CD4-positive, alpha-beta T cell treated with Interleukin-15 for 4 hours (primary cell): ENCODE measurements at regions not wholly inside any gene's neighbourhood (a gene's known extent, or its start where the extent isn't known, plus 50 kb on each side); places are given as distances from the start of the nearest gene placed in this dataset.
"Not testable (repeated sequence)": the region's sequence is repeated elsewhere in the genome, so short reads cannot be mapped to it uniquely, and the experiment has no call there.

Experiments used
- DNase-seq: peaks from one replicate; pipeline ENCODE4 v3.0.0-alpha.2; 2020; ENCODE audit warnings: low spot score

- no peak for DNase-seq
Observed at GRCh38 chr22:22946131-22946530, 58.5 kb downstream of the IGLL5 start.

GRCh38 chr22:22948651-22949571 lies 61.3 kb downstream of the IGLL5 start:
- no peak for DNase-seq

DNA sequence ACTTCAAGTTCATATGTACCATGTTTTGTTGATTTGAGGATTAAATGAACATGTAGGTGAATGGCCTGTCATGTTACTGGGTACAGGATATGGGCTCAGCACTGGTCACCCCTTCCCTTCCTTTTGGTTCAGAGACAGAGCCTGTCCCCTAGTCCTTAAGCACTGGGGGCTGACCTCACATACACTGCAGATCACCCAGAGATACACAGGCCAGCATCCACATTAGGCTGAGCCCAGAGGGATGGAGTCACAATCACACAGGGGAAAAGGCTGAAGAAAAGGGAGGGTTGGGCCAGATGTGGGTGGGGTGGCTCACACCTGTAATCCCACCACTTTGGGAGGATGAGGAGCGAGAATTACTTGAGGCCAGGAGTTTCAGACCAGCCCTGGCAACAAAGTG lies 62.3 kb downstream of the IGLL5 start:
- DNase-seq = no peak

- DNase-seq = no peak
Observed at GRCh38 chr22:22951035-22951434, 63.4 kb downstream of the IGLL5 start.

DNA sequence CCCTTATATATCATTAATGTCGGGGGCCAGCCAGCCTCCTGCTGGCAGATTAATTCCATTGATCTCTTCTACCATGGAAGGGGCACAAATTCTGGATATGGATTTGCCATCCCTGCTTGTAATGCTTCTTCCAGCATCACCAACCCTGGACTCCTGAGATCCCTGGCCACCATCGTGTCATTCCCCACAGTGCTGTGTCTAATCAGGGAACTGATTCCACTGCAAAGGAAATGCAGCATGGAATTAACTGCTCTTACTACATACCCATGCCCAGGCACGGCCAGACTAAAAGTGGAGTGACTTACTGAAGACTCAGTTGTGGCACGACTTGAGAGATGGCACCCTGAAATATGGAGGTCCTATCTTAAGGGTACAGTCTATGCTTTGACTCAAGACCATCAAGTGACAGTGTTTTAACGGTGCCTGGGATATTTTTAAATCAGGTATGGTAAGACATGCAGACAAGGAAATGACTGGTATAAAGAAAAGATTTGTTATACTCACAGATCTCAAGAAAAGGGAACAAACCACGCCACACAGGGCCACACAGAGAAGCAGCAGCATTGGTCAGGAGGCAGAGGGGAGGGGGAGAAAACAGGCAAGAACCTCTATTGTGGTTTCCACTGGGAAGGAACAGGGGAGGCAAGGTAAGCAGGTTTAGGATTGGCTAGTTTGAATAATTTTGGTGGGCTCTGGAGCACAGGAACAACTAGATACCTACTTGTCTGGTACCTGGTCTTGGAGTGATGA lies 65.1 kb downstream of the IGLL5 start:
- DNase-seq = no peak

DNA sequence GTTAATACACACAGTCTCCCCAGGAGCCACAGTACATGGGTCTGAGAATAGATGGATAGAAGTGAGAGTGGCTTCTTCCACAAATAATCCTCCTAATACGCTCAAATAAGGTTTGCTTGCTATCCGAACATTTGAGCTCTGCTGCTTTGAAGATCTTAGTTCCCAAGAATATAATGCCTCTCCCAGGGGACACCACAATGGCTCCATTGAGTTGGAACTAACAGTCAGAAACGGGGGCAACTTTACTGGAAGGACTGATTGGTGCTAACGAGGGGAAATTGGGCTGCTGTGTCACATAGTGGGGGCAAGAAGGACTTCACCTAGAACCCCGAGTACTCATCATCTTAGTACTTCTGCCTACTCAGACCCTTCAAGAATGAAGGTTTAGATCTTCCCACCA lies 66.2 kb downstream of the IGLL5 start:
- DNase-seq = no peak

- DNase-seq = peak; percentile 9
Observed at GRCh38 chr22:22954656-22955055, 67.0 kb downstream of the IGLL5 start.

GRCh38 chr22:22955276-22955798 lies 67.7 kb downstream of the IGLL5 start:
- DNase-seq = no peak

DNA sequence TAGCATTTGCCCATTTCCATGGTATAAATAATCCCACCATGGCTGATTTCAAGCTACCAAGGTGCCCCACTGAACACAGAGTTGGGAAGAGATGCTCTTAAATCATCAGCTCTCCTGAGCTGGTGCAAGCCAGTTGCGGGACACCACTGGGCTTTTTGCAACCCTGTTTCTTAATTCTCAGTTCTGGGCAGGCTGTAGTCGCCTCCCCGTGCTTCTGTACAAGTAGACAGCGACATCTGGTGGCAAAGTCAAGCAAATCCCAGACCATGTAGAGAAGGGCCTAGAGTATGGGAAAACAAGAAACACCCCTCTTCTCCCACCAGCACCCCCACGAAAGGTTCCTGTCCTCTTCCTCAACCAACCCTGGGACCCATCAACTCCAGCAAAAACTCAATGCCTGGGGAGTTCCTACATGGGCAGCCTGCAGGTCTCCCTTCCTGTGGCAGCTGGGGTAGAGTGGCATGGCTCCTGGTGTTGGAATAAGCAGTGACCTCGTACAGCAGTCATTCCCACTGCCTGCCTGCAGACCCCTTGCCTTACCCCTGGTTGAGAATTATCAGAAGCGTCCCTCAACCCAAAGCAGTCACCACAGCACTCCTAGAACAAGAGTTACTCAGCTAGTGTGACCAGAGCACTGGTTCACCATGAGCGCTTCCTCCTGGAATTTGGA lies 68.4 kb downstream of the IGLL5 start:
- DNase-seq = peak; percentile 75

GRCh38 chr22:22957090-22957489 lies 69.5 kb downstream of the IGLL5 start:
- DNase-seq = no peak

DNA sequence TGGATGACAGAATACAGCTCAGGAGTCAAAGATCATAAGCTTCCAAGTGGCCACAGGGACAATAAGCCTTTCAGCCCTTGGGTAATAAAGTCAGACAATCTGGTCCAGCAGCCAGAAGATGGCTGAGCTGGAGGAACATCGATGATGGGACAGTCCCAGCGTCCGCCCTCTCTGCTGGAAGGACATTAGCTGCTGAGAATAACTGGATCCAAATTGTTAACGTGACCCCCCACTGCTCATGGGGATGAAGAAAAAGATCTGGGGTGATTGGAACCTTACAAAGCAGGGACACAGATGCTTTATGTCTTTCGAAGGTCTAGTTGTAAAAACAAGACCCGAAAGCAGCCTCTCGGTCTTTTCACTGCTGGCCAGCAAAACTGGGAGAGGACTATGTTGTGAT lies 71.0 kb downstream of the IGLL5 start:
- DNase-seq = no peak

- DNase-seq = peak; percentile 74
Observed at GRCh38 chr22:22959147-22959827, 71.7 kb downstream of the IGLL5 start.

GRCh38 chr22:22960307-22960706 lies 72.7 kb downstream of the IGLL5 start:
- no peak for DNase-seq

- DNase-seq = no peak
Observed at GRCh38 chr22:22961574-22961973, 74.0 kb downstream of the IGLL5 start.

DNA sequence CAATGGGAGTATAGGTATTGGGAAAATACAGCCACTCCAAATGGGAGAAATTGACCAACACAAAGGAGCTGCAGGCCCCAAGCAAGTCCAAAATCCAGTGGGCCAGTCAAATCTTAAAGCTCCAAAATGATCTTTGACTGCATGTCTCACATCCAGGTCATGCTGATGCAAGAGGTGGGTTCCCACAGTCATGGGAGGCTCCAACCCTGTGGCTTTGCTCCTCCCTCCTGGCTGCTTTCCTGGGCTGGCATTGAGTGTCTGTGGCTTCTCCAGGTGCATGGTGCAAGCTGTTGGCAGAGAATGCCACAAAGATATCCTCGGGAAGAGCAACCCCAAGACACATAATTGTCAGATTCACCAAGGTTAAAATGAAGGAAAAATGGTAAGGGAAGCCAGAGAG lies 80.8 kb downstream of the IGLL5 start:
- DNase-seq = no peak

- not testable (repeated sequence) for DNase-seq
Observed at GRCh38 chr22:22972605-22973004, 85.0 kb downstream of the IGLL5 start.

GRCh38 chr22:22973336-22973735 lies 85.7 kb downstream of the IGLL5 start:
- DNase-seq = no peak

GRCh38 chr22:22974156-22974555 lies 86.5 kb downstream of the IGLL5 start:
- DNase-seq = no peak

DNA sequence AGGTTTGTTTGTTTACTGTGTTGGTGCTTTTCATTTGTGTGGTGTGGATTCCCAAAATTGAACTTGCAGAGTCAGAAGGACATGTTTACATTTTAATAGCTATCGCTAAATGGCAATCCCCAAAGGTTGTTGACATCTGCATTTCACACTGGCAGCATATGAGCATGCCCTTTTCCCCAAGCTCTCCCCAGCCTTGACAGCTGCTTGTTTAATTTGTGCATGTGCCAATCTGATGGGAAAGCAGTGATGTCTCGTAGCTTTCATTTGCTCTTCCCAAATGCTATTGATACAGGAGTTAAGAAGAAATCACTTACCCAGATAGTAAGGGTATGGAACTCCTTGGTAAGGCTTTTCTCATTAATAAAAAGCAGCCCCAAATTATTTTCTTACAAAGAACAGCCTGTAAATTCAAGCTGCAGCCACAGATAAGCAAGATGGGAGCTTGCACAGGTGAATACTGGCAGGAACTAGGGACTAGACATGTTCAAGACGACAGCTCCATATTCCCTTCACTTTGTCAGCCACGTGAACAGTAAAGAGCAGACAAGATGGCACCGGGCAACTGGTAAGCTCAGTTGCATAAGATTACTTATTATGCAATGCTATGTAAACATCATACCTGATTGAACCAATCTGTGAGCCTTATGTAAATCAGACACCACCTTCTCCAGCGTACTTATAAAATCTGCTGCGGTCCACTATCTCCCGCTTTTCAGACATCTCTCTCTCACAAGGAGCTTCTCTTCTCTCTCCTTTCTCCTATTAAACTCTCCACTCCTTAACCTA lies 87.4 kb downstream of the IGLL5 start:
- no peak for DNase-seq

GRCh38 chr22:22976033-22976922 lies 88.7 kb downstream of the IGLL5 start:
- no peak for DNase-seq
